Mesendoderm (in vitro differentiated cells): ENCODE measurements at regions not wholly inside any gene's neighbourhood (a gene's known extent, or its start where the extent isn't known, plus 50 kb on each side); places are given as distances from the start of the nearest gene placed in this dataset.

Experiments
- DNase-seq: peaks from one replicate; pipeline ENCODE4 v3.0.0; 2013
- H2AK5ac ChIP-seq: 2 replicates; pipeline ENCODE4 v1.6.1; 2013; ENCODE audit warnings: low read length, inconsistent platforms
- H2BK120ac ChIP-seq: 2 replicates; pipeline ENCODE4 v1.6.1; 2013; ENCODE audit warnings: low read depth, mild to moderate bottlenecking, low read length, moderate library complexity, mixed read lengths
- H2BK15ac ChIP-seq: replicated peaks from 2 replicates; pipeline ENCODE4 v1.6.1; 2013; ENCODE audit warnings: low read depth, mild to moderate bottlenecking, moderate library complexity
- H2BK5ac ChIP-seq: 2 replicates; pipeline ENCODE4 v1.6.1; 2013; ENCODE audit warnings: low read length, inconsistent platforms
- H3K18ac ChIP-seq: 2 replicates; pipeline ENCODE4 v1.6.1; 2013; ENCODE audit warnings: mild to moderate bottlenecking, low read length, mixed read lengths
- H3K23ac ChIP-seq: one replicate; pipeline ENCODE4 v1.6.1; 2013; ENCODE audit warnings: low read length
- H3K27ac ChIP-seq: 2 replicates; pipeline ENCODE4 v1.5.1; 2013; ENCODE audit warnings: low read depth, mild to moderate bottlenecking, inconsistent platforms, low read length, moderate library complexity
- H3K27me3 ChIP-seq: 2 replicates; pipeline ENCODE4 v1.6.1; 2013; ENCODE audit warnings: low read length, control low read depth, mild to moderate bottlenecking, inconsistent platforms; ENCODE audit not compliant: insufficient read depth, poor library complexity
- H3K36me3 ChIP-seq: 2 replicates; pipeline ENCODE4 v1.6.1; 2013; ENCODE audit warnings: low read length, inconsistent platforms; ENCODE audit not compliant: control insufficient read depth, insufficient read depth
- H3K4ac ChIP-seq: one replicate; pipeline ENCODE4 v1.6.1; 2013; ENCODE audit warnings: low read depth, mild to moderate bottlenecking, low read length, moderate library complexity
- H3K4me1 ChIP-seq: 2 replicates; pipeline ENCODE4 v1.6.1; 2013; ENCODE audit warnings: low read depth, low read length, inconsistent platforms; ENCODE audit not compliant: control insufficient read depth
- H3K4me2 ChIP-seq: 2 replicates; pipeline ENCODE4 v1.6.1; 2013; ENCODE audit warnings: low read length
- H3K4me3 ChIP-seq: 2 replicates; pipeline ENCODE4 v1.5.1; 2013; ENCODE audit warnings: mild to moderate bottlenecking, low read length
- H3K56ac ChIP-seq: one replicate; pipeline ENCODE4 v1.6.1; 2013; ENCODE audit warnings: low read length
- H3K79me1 ChIP-seq: 2 replicates; pipeline ENCODE4 v1.6.1; 2013; ENCODE audit warnings: low read length, inconsistent platforms
- H3K79me2 ChIP-seq: 2 replicates; pipeline ENCODE4 v1.6.1; 2013; ENCODE audit warnings: mild to moderate bottlenecking, low read length; ENCODE audit not compliant: control insufficient read depth, insufficient read depth
- H3K9ac ChIP-seq: 2 replicates; pipeline ENCODE4 v1.6.1; 2013; ENCODE audit warnings: low read length, inconsistent platforms
- H4K5ac ChIP-seq: one replicate; pipeline ENCODE4 v1.6.1; 2013; ENCODE audit warnings: low read length
- H4K8ac ChIP-seq: one replicate; pipeline ENCODE4 v1.6.1; 2013; ENCODE audit warnings: low read depth, mild to moderate bottlenecking, control low read depth, low read length, moderate library complexity
- WGBS: extraction: QIAGEN DNeasy Blood & Tissue Kit; methylation state at CpG from one replicate; pipeline ENCODE4 v1.1.7; 2013; ENCODE audit warnings: low lambda C conversion rate, missing lambda C conversion rate; ENCODE audit not compliant: insufficient coverage; ENCODE audit errors: extremely low coverage; 5-methylcytosine and 5-hydroxymethylcytosine counted together

DNA sequence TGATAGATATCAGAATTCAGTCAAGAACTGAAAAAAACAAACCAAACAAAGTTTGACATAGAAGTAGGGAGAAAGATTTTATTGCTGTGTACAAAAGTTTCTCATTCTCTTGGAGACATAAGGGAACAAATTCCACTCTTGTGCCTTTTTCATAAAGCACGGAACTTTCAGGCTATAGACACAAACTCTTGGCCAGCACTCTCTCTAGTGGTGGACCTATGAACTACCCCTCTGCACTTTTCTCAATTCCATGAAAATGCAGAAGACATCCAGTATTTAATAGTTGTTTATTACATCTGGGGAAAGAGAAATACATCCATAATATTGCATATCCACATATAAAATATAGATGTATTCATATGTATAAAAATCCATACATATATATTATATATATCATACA, 291.6 kb upstream of the HS3ST1 start:
- Histone ChIP-seq H3K4me2 (no peak overlapping the region), H2AK5ac (no peak overlapping the region), H3K79me1 (no peaks in the 10 kb centered on the region), H4K8ac (no peak overlapping the region), H2BK5ac (no peak overlapping the region), H2BK15ac (no peak overlapping the region), H3K4me1 (no peaks in the 10 kb centered on the region), H3K56ac (no peak overlapping the region), H4K5ac (no peak overlapping the region), H3K36me3 (no peaks in the 10 kb centered on the region), H3K9ac (no peak overlapping the region), H3K79me2 (no peaks in the 10 kb centered on the region), H3K23ac (no peak overlapping the region), H3K4ac (no peak overlapping the region), H2BK120ac (no peak overlapping the region), H3K18ac (no peak overlapping the region), H3K27ac (no peak overlapping the region), H3K27me3 (no peaks in the 10 kb centered on the region), H3K4me3 (no peak overlapping the region)
- WGBS, result no CpG with 5 or more reads among the region's 1 CpG
- peak; percentile 29 for DNase-seq

DNA sequence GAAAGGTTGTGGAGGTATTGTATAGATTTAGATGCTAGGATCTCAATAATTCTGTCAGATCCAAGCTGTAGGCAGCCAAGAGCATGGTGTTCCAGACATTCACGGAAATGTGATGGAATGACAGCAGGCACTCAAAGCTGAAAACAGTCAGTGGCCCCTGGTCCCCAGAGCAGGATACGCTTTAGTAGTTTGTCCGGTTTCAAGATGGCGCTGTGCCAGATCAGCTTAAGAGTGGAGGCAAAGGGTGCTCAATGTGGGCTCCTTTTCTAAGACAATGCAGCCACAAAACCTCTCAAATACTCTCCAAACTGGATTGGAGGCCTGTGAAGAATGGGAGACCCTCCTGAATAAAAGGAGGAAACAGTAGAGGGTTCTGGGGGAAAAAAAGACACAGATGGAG, 291.2 kb upstream of the HS3ST1 start:
- WGBS, result no CpG with 5 or more reads among the region's 4 CpGs

DNA sequence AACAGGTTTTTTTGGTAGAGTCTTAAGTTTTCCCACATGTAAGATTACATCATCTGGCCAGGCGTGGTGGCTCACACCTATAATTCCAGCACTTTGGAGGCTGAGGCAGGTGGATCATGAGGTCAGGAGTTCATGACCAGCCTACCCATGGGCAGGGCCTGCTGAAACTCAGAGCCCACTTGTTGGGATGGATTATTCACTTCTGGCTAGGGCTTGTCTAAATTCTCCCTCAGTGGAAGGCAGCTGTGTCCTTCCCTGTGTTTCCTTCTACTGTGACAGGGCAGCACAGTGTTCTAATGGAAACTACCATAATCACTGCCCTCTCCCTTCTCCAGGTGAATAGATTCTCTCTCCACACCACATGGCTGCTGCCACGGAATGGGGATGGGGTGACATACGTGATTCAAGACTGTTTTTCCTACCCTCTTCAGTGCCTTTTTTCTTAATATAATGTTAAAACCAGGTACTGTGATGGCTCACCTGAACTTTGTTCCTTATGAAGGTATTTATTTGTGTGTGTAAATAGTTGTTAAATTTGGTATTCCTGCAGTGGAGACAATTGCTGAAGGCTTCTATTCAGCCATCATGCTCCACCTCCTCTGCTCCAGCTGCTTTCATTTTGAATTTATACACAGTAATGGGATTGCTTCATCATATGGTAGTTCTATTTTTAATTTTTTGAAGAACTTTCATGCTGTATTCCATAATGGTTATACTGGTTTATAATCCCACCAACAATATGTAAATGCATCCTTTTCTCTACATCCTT, 287.2 kb upstream of the HS3ST1 start:
- no CpG with 5 or more reads among the region's 3 CpGs for WGBS
- Histone ChIP-seq H4K5ac (no peak overlapping the region), H3K4me3 (no peak overlapping the region)

More for the DNA sequence above, 291.2 kb upstream of the HS3ST1 start:
- Histone ChIP-seq H3K18ac (no peak overlapping the region), H3K79me2 (no peaks in the 10 kb centered on the region), H3K27ac (no peak overlapping the region), H2BK120ac (no peak overlapping the region), H3K36me3 (no peaks in the 10 kb centered on the region), H3K56ac (no peak overlapping the region), H3K4me2 (no peak overlapping the region), H3K27me3 (no peaks in the 10 kb centered on the region), H3K9ac (no peak overlapping the region), H4K5ac (no peak overlapping the region), H2BK15ac (no peak overlapping the region), H3K4me3 (no peak overlapping the region), H3K4me1 (no peaks in the 10 kb centered on the region), H3K4ac (no peak overlapping the region), H4K8ac (no peak overlapping the region), H3K79me1 (no peaks in the 10 kb centered on the region), H3K23ac (no peak overlapping the region), H2BK5ac (no peak overlapping the region), H2AK5ac (no peak overlapping the region)
- no peak for DNase-seq

DNA sequence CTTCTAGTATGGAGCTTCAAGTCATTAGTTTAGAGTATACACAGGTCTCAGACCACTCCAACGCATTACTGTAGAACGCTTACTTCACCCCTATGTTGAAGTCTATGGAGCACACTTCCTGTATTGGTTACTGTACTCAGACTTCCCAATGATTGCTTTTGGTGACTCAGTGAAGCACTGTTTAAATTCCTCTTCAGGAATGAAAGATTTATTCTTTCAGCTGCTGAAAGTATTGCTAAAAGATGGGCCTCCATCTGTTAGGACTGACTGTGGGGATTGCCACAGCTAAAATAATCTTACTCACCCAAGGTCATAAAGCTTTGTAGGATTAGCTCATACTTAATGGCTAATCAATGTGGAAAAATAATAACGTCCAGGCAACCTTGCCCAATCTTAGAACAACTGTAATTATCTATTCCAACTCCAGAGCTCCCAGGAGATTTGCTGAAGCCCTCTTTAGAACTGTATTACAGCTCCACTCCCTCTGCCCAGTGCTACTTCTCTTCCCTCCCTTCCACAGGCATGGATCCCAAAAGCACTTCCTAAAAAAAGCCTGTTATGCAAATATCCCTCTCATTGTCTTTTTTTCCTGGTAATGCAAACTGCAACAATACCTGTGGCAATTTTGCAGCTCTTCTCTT, 281.9 kb upstream of the HS3ST1 start:
- Histone ChIP-seq H3K4me2 (no peak overlapping the region), H2BK5ac (no peak overlapping the region), H3K79me1 (no peaks in the 10 kb centered on the region), H3K4me1 (no peaks in the 10 kb centered on the region), H2BK120ac (no peak overlapping the region), H3K4me3 (no peak overlapping the region), H3K9ac (no peak overlapping the region), H3K27me3 (no peaks in the 10 kb centered on the region), H3K79me2 (no peaks in the 10 kb centered on the region), H3K36me3 (no peaks in the 10 kb centered on the region), H4K8ac (no peak overlapping the region), H3K56ac (no peak overlapping the region), H3K4ac (no peak overlapping the region), H2AK5ac (no peak overlapping the region), H3K18ac (no peak overlapping the region), H3K23ac (no peak overlapping the region), H2BK15ac (no peak overlapping the region), H4K5ac (no peak overlapping the region), H3K27ac (no peak overlapping the region)
- WGBS, result no CpG with 5 or more reads among the region's 3 CpGs
- DNase-seq, result no peak

More for the DNA sequence above, 287.2 kb upstream of the HS3ST1 start:
- DNase-seq, result no peak
- no peaks in the 10 kb centered on the region for H3K36me3 ChIP-seq
- H3K18ac ChIP-seq, result no peak overlapping the region
- H3K4me1 ChIP-seq, result no peaks in the 10 kb centered on the region
- H2BK15ac ChIP-seq, result no peak overlapping the region
- H3K27ac ChIP-seq, result no peak overlapping the region
- H3K9ac ChIP-seq, result no peak overlapping the region
- H4K8ac ChIP-seq, result no peak overlapping the region
- H3K23ac ChIP-seq, result no peak overlapping the region
- H2BK120ac ChIP-seq, result no peak overlapping the region
- H3K27me3 ChIP-seq, result no peaks in the 10 kb centered on the region
- H3K79me2 ChIP-seq, result no peaks in the 10 kb centered on the region
- no peak overlapping the region for H3K4ac ChIP-seq
- H3K79me1 ChIP-seq, result no peaks in the 10 kb centered on the region
- H3K4me2 ChIP-seq, result no peak overlapping the region
- H2BK5ac ChIP-seq, result no peak overlapping the region
- no peak overlapping the region for H2AK5ac ChIP-seq
- no peak overlapping the region for H3K56ac ChIP-seq

DNA sequence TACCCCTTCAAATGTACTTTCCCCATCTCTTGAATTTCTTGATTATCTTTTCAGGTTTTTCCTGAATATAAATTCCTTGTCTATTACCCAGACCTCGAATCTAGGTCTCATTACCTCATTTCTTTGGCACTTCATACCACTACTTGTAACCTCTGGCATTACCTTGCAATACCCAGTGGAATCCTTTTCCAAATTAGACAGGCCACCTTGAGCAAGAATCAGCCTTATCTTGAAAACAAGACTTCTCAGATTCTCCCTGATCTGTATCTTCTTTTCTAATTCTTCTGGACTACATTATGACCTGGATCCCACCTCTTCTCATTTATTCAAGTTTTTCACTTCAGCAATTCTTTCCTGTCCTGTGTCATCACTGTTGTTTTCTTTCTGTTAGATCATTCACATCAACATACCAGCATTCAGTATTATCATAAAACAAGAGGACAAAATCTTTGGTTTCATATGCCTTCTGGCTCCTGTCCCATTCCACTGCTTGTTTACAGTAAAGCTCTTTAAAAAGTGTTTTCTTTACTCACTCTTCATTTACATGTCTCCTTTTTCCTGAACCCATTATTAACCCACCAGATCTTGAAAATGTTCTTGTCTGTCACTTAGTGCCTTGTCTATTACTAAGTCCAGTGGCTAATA, 275.6 kb upstream of the HS3ST1 start:
- Histone ChIP-seq H4K5ac (no peak overlapping the region), H3K79me1 (no peaks in the 10 kb centered on the region), H3K56ac (no peak overlapping the region), H3K4ac (no peak overlapping the region), H3K4me2 (no peak overlapping the region), H3K27ac (no peak overlapping the region), H3K79me2 (no peaks in the 10 kb centered on the region), H3K4me3 (no peak overlapping the region), H4K8ac (no peak overlapping the region), H3K27me3 (no peaks in the 10 kb centered on the region), H3K36me3 (no peaks in the 10 kb centered on the region), H2BK120ac (no peak overlapping the region), H2BK15ac (no peak overlapping the region), H3K18ac (no peak overlapping the region), H2AK5ac (no peak overlapping the region), H3K23ac (no peak overlapping the region), H2BK5ac (no peak overlapping the region), H3K4me1 (no peaks in the 10 kb centered on the region), H3K9ac (no peak overlapping the region)
- peak; percentile 19 for DNase-seq
- WGBS, result no CpG with 5 or more reads among the region's 1 CpG
